Cardiac muscle cell (in vitro differentiated cells and primary cell): ENCODE measurements at regions not wholly inside any gene's neighbourhood (a gene's known extent, or its start where the extent isn't known, plus 50 kb on each side); places are given as distances from the start of the nearest gene placed in this dataset.
A peak's percentile ranks its signal among the peaks of the same experiment; 100 is the strongest.

Experiments
- DNase-seq, 2 donors: peaks; one replicate each; pipeline versions ENCODE4 v3.0.0 to v3.0.0-alpha.2; 2010 to 2017; ENCODE audit warnings: low read depth in 1 of 2, low spot score in 1 of 2
- H3K27ac ChIP-seq: fragments of 200-600 bp; sonication (generic); 2 replicates; pipeline ENCODE4 v1.5.1; 2016
- H3K27me3 ChIP-seq: fragments of 200-600 bp; sonication (generic); 2 replicates; pipeline ENCODE4 v1.6.0; 2016; ENCODE audit warnings: control low read depth
- H3K36me3 ChIP-seq: fragments of 200-600 bp; sonication (generic); 2 replicates; pipeline ENCODE4 v1.5.1; 2016; ENCODE audit warnings: control low read depth
- H3K4me1 ChIP-seq: fragments of 200-600 bp; sonication (generic); 2 replicates; pipeline ENCODE4 v1.8.1; 2017; ENCODE audit warnings: low read depth, mild to moderate bottlenecking, mixed run types
- H3K4me3 ChIP-seq: fragments of 200-600 bp; sonication (generic); 2 replicates; pipeline ENCODE4 v1.5.1; 2016; ENCODE audit warnings: mild to moderate bottlenecking
- H3K9me3 ChIP-seq: fragments of 200-600 bp; sonication (generic); 2 replicates; pipeline ENCODE4 v1.5.1; 2017; ENCODE audit warnings: low read depth, mild to moderate bottlenecking, control low read depth
- TF ChIP-seq, protein P1 (sequence below): IDR thresholded peaks from 2 replicates; pipeline ENCODE4 v1.5.1; 2012; ENCODE audit warnings: low read depth, mild to moderate bottlenecking, low read length

DNA sequence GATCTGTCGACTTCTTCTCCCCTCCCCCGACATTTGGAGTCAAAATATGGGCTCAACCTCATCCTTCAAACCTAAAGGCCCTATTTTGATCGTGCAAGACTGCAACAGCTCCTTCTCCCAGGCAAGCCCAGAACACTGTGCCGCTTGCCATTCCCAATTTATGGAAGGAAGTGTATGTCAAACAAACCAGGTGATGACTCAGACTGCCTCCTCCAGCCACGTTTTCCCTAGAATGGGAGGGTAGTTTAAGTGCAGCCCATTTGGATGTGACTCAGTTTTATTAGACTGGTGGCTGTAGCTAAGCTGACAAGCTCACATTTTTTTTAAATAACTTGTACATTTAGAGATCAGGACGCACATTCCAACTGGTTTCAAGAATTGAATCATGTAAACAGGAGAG is 570.4 kb upstream of the DIPK2B start:
- TF ChIP-seq, protein P1, sequence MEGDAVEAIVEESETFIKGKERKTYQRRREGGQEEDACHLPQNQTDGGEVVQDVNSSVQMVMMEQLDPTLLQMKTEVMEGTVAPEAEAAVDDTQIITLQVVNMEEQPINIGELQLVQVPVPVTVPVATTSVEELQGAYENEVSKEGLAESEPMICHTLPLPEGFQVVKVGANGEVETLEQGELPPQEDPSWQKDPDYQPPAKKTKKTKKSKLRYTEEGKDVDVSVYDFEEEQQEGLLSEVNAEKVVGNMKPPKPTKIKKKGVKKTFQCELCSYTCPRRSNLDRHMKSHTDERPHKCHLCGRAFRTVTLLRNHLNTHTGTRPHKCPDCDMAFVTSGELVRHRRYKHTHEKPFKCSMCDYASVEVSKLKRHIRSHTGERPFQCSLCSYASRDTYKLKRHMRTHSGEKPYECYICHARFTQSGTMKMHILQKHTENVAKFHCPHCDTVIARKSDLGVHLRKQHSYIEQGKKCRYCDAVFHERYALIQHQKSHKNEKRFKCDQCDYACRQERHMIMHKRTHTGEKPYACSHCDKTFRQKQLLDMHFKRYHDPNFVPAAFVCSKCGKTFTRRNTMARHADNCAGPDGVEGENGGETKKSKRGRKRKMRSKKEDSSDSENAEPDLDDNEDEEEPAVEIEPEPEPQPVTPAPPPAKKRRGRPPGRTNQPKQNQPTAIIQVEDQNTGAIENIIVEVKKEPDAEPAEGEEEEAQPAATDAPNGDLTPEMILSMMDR: no peak
- H3K27ac ChIP-seq: no peak overlapping the region
- no peaks in the 10 kb centered on the region for H3K36me3 ChIP-seq
- peak in 1 of 2 donors; percentile 79 for DNase-seq
- no peak overlapping the region for H3K4me3 ChIP-seq
- H3K9me3 ChIP-seq: no peaks in the 10 kb centered on the region
- H3K4me1 ChIP-seq: no peaks in the 10 kb centered on the region
- no peaks in the 10 kb centered on the region for H3K27me3 ChIP-seq

DNA sequence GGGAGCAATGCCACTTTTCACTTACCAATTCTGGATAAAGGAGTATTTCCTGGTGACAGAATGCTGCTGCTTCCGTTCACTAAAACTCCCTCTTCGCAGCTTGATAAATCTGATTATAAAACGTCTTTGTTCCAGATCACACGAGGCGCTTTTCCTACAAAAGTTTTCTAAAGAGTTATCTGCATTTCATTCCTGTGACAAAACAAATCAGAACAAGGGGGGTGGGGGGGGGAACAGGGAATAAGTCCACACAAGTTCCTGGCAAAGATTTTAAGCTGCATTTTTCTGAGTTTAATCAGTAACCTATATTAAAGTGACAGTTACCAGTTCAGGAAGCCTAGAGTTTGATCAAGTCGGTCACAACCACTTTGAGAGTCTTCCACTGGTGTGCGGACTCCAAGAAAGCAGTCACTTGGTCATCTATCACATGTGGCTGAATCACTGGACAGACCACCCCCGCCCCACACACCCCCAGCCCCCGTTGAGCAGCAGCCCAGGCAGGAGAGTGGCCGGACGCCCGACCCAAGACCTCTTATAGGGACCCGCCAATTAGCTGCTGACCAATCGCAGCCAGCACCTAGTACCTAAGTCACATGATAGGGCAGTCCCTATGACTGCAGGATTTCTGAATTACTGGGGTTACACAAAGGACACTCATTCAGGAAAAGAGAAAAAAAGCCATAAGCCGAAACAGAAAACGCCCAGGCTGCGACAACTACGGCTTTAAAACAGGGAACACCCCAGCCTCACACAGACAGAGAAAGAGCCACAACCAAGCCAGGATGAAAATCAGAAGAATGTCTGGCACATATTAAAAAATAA is 569.3 kb upstream of the DIPK2B start:
- Histone ChIP-seq H3K4me1 (no peaks in the 10 kb centered on the region), H3K9me3 (no peaks in the 10 kb centered on the region), H3K27ac (no peak overlapping the region), H3K36me3 (no peaks in the 10 kb centered on the region), H3K27me3 (no peaks in the 10 kb centered on the region), H3K4me3 (no peak overlapping the region)
- TF ChIP-seq, protein P1: no peak
- DNase-seq: peak in 1 of 2 donors; percentile 90

DNA sequence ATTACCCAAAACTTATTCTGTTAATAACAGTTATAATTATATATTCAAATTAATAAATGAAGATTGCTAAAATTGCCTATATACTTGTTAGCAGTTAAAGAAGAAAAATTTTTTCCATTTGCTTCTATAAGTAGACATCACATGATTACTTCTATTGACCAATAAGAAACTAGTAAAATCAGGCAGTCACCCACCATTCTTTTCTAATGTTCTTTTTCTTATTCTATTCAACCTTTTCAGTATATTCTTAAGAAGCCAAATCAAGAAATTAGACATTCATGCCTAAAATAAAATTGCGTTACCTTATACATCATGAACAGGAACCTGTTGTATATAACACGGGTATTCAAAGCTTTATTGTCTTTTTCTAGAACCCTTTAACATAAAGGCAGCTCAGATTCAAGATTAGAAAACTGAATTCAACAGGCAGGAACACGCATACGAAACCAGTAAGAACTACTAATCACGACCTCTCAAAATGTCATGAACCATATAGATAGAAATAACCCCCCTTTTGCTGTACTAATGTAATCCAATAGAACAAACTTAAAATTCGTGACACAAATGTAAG is 568.1 kb upstream of the DIPK2B start:
- no peaks in the 10 kb centered on the region for H3K9me3 ChIP-seq
- no peaks in the 10 kb centered on the region for H3K36me3 ChIP-seq
- no peaks in the 10 kb centered on the region for H3K4me1 ChIP-seq
- no peak overlapping the region for H3K4me3 ChIP-seq
- H3K27me3 ChIP-seq: no peaks in the 10 kb centered on the region
- no peak for DNase-seq
- no peak overlapping the region for H3K27ac ChIP-seq
- TF ChIP-seq, protein P1: no peak

DNA sequence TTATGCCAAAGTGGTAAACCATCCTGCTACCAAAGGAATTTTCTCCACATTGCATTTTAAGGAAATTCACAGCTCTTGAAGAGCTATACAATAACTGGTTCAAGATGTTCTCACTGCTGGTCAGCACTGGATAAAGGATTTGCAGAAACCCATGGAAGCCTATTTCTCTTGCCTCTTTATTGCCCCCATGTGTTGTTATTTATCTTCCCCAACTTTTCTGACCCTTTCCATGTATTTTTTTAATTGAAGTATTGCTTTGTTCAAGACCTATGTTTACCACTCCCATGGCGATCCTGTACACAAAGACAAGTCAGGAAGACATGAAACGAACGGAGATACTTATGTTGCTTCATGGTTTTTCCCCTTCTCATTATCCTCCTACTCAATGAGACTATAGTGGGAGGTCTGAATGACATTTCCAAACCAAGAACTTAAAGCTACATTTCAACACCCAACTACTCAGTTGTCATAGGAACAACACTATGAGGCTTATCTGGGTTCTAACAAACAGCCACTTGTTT is 566.4 kb upstream of the DIPK2B start:
- Histone ChIP-seq H3K27ac (no peak overlapping the region), H3K4me3 (no peak overlapping the region), H3K27me3 (no peaks in the 10 kb centered on the region), H3K36me3 (no peaks in the 10 kb centered on the region), H3K9me3 (no peaks in the 10 kb centered on the region), H3K4me1 (no peaks in the 10 kb centered on the region)
- DNase-seq: peak in 1 of 2 donors; percentile 73
- TF ChIP-seq, protein P1: no peak

DNA sequence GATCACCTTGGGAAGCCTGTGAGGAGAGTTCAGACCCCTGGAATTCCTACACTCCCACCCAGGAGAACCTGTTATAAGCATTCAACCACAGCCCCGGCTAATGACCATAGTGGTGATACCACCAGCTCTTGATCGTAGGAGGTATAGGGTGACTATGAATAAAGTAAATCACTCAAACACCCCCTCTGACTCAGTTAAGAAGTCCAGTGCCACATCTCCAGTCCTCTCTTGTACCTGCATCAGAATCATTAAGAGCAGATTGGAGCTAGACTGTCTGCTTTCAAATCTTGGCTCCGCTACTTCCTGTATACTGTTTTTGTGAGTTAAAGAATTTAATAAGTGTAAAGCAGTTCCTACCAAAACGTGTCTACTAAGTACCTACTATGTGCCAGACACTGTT is 565.1 kb upstream of the DIPK2B start:
- TF ChIP-seq, protein P1: no peak
- no peak overlapping the region for H3K27ac ChIP-seq
- H3K4me1 ChIP-seq: no peaks in the 10 kb centered on the region
- H3K36me3 ChIP-seq: no peaks in the 10 kb centered on the region
- no peaks in the 10 kb centered on the region for H3K27me3 ChIP-seq
- H3K9me3 ChIP-seq: no peaks in the 10 kb centered on the region
- DNase-seq: no peak
- H3K4me3 ChIP-seq: no peak overlapping the region
